ENCODE measurements at regions not wholly inside any gene's neighbourhood (a gene's known extent, or its start where the extent isn't known, plus 50 kb on each side); places are given as distances from the start of the nearest gene placed in this dataset.

DNA sequence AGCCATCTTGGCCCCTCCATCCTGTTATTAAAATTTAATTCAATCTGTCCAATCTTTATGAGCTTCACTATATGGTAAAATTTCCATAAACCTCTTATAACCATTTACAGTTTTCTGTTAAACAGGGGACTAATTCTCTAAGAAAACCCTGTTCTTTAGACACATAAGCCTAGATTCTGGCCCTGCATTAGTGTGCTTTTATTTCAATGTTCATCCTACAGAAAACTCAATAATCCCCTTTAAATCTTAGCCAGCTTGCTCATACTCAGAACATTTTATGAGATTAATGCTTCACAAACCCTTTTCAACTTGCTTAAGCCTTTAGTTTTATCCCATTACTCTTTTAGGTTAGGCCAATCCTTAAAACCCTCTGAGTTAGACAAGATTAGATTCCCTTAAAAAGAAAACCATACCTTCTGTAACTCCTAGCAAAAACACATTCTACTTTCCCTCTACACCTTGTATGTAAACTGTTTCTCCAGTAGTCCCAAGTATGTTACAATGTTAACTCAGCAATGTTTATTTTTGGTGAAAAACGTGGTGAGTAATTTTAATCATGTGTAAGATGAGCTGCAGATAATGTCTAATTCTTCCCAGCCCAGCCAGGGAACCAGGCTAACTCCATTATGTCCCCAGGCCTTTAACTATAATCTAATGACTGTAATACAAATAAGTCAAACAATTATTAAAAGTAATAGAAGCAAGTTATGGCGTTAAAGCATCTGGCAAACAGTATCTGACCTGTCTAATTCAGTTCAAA is 1953.4 kb upstream of the LRRTM1 start:
- DNase-seq (ENCODE audit: low spot score), result no peak
- TF ChIP-seq, protein P1, sequence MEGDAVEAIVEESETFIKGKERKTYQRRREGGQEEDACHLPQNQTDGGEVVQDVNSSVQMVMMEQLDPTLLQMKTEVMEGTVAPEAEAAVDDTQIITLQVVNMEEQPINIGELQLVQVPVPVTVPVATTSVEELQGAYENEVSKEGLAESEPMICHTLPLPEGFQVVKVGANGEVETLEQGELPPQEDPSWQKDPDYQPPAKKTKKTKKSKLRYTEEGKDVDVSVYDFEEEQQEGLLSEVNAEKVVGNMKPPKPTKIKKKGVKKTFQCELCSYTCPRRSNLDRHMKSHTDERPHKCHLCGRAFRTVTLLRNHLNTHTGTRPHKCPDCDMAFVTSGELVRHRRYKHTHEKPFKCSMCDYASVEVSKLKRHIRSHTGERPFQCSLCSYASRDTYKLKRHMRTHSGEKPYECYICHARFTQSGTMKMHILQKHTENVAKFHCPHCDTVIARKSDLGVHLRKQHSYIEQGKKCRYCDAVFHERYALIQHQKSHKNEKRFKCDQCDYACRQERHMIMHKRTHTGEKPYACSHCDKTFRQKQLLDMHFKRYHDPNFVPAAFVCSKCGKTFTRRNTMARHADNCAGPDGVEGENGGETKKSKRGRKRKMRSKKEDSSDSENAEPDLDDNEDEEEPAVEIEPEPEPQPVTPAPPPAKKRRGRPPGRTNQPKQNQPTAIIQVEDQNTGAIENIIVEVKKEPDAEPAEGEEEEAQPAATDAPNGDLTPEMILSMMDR (IDR thresholded peaks at IDR 0.05), result no peak
- Histone ChIP-seq H3K27ac (no peak overlapping the region), H3K4me3 (no peak overlapping the region)

DNA sequence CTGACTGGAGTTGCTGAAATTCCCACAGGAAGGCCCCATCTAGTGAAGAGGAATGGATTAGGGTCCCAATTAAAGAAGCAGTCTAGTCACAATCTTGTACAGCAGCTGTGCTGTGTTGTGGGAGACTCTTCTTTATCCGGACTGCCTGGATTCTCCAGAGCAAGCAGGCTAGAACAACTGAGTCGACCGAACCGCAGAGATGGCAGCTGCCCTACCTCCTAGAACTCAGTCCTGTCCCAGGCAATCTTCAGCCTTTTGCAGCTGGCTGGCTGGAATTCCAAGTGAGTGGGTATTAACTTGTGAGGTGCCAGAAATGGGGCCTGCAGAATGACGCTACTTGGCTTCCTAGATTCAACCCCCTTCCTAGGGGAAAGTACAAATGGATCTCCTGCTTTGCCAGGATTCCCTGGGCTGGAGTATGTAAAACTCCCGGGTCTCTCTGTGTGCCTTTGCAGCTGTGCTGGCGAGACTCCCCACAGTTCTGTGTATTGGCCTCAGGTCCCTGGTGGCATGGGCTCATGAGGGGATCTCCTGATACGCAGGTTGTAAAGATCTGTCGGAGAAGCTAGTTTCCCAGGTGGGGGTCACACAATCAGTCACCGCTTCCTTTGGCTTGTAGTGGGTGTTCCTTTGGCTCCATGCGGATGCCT is 1952.6 kb upstream of the LRRTM1 start:
- Histone ChIP-seq H3K27ac (no peak overlapping the region), H3K4me3 (no peak overlapping the region)
- TF ChIP-seq, protein P1 (IDR thresholded peaks at IDR 0.05), result no peak
- DNase-seq (ENCODE audit: low spot score), result no peak

DNA sequence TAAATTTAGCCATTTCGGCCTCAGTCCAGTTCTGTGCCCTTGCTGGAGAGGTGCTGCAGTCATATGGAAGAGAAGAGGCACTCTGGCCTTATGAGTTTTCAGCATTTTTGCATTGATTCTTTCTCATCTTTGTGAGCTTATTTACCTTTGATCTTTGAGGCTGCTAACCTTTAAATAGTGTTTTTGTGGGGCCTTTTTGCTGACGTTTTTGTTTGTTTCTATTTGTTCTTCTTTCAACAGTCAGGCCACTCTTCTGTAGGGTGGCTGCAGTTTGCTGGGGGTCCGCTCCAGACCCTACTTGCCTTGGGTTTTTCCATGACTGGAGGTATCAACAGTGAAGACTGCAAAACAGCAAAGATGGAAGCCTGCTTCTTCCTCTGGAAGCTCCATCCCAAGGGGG is 1951.7 kb upstream of the LRRTM1 start:
- Histone ChIP-seq H3K27ac (no peak overlapping the region), H3K4me3 (no peak overlapping the region)
- TF ChIP-seq, protein P1 (IDR thresholded peaks at IDR 0.05), result no peak
- no peak for DNase-seq (ENCODE audit: low spot score)

DNA sequence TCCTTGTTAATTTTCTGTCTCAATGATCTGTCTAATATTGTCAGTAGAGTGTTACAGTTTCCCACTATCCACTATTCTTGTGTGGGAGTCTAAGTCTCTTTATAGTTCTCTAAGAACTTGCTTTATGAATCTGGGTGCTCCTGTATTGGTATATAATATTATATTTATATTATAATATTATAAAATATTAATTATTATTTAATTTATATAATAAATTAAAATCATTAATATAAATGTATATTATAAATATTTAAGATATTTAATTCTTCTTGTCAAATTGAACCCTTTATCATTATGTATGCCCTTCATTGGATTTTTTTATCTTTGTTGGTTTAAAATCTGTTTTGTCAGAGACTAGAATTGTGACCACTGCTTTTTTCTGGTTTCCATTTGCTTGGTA is 1950.2 kb upstream of the LRRTM1 start:
- Histone ChIP-seq H3K27ac (no peak overlapping the region), H3K4me3 (no peak overlapping the region)
- TF ChIP-seq, protein P1 (IDR thresholded peaks at IDR 0.05), result no peak
- no peak for DNase-seq (ENCODE audit: low spot score)

DNA sequence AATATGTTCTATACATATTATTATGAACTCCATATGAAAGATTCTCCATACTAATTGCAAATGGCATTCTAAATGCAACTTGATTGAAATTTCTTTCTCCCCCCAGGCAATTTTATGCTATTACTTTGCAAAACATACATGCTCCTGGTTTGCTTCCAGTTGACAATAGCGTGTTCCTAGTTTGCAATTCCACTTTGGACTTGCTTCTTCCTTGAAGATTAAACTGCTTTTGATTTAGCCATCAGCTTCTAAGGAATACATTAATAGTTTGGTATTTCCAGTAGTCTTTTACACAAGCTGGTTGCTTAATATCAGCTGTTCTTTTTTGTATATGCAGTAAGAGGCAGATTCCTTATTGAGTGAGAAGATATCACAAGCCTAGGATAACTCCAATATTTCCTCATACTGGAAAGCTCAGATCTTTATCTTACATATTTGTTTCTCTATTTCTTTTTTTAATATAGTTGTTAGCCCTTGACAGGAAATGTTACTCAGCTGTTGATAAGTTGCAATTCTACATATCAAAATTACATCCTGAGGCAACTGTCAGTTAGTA is 1941.7 kb upstream of the LRRTM1 start:
- H3K4me3 ChIP-seq, result no peak overlapping the region
- no peak overlapping the region for H3K27ac ChIP-seq
- no peak for DNase-seq (ENCODE audit: low spot score)
- TF ChIP-seq, protein P1 (IDR thresholded peaks at IDR 0.05), result no peak

DNA sequence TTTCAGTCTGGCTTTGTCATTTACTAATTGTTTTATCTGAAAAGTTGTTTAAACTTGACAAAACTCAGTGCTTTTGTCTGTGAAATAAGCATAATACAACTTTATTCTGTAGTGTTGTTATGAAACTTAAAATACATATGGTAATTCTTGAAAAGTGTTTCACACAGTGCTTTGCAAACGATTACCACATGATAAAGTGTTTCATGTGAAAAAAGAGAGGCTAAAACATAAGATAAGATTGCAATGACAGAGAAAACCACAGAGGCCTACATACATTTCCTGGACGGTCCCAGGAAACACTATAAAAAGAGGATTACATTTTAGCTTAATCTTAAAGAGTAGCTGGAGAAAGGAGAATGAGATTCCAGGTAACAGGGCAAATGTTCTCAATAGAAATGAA is 1934.6 kb upstream of the LRRTM1 start:
- no peak overlapping the region for H3K4me3 ChIP-seq
- DNase-seq (ENCODE audit: low spot score), result no peak
- no peak overlapping the region for H3K27ac ChIP-seq
- TF ChIP-seq, protein P1 (IDR thresholded peaks at IDR 0.05), result no peak

Measured in coronary artery (tissue), 2 donors.